Activated T-cell treated with anti-CD3 and anti-CD28 coated beads for 4 hours (primary cell): ENCODE measurements at regions not wholly inside any gene's neighbourhood (a gene's known extent, or its start where the extent isn't known, plus 50 kb on each side); places are given as distances from the start of the nearest gene placed in this dataset.

Experiments
- DNase-seq: peaks from one replicate; pipeline ENCODE4 v3.0.0-alpha.2; 2020

GRCh38 chr10:31147210-31147608, 115.5 kb upstream of the ZNF438 start:
- no peak for DNase-seq

- DNase-seq = no peak
Observed at GRCh38 chr10:31148951-31149350, 117.3 kb upstream of the ZNF438 start.

GRCh38 chr10:31149835-31150512, 118.3 kb upstream of the ZNF438 start:
- DNase-seq = no peak

- DNase-seq = no peak
Observed at GRCh38 chr10:31151301-31151700, 119.6 kb upstream of the ZNF438 start.

- DNase-seq = no peak
Observed at GRCh38 chr10:31152421-31153135, 120.9 kb upstream of the ZNF438 start.

- DNase-seq = no peak
Observed at GRCh38 chr10:31153161-31153560, 121.5 kb upstream of the ZNF438 start.

GRCh38 chr10:31153692-31154091, 122.0 kb upstream of the ZNF438 start:
- DNase-seq = no peak

- no peak for DNase-seq
Observed at GRCh38 chr10:31154996-31155395, 123.3 kb upstream of the ZNF438 start.

GRCh38 chr10:31157123-31158010, 125.7 kb upstream of the ZNF438 start:
- no peak for DNase-seq

- DNase-seq = no peak
Observed at GRCh38 chr10:31158011-31158658, 126.5 kb upstream of the ZNF438 start.

GRCh38 chr10:31166606-31167005, 134.9 kb upstream of the ZNF438 start:
- no peak for DNase-seq

GRCh38 chr10:31170636-31171035, 139.0 kb upstream of the ZNF438 start:
- no peak for DNase-seq

GRCh38 chr10:31171402-31172083, 139.9 kb upstream of the ZNF438 start:
- DNase-seq = no peak

- no peak for DNase-seq
Observed at GRCh38 chr10:31172925-31173324, 141.3 kb upstream of the ZNF438 start.

GRCh38 chr10:31173752-31174151, 142.1 kb upstream of the ZNF438 start:
- no peak for DNase-seq

GRCh38 chr10:31179091-31179680, 139.8 kb upstream of the ZEB1 start:
- no peak for DNase-seq

- DNase-seq = no peak
Observed at GRCh38 chr10:31186225-31187000, 132.6 kb upstream of the ZEB1 start.

- DNase-seq = no peak
Observed at GRCh38 chr10:31187182-31187581, 131.8 kb upstream of the ZEB1 start.

- DNase-seq = no peak
Observed at GRCh38 chr10:31187607-31188210, 131.3 kb upstream of the ZEB1 start.

- DNase-seq = no peak
Observed at GRCh38 chr10:31188792-31189406, 130.1 kb upstream of the ZEB1 start.
